IMR-90 (cell line): ENCODE measurements at regions not wholly inside any gene's neighbourhood (a gene's known extent, or its start where the extent isn't known, plus 50 kb on each side); places are given as distances from the start of the nearest gene placed in this dataset.

Experiments
- ATAC-seq: fragments of 200-7000 bp; cut with Tn5 transposase; 2 replicates; pipeline ENCODE4 v1.9.1; 2020; ENCODE audit warnings: low read depth, mild to moderate bottlenecking, moderate library complexity
- BruUV-seq: library from RNA; stranded (reverse); fragments of 400-500 nt; replicated peaks from 2 replicates; lab custom pipeline; 2021; lab: Mats Ljungman, UMichigan
- CTCF ChIA-PET: fragments of 300-600 bp; formaldehyde crosslinking; extraction: SDS; loops from one replicate; lab custom pipeline; 2021; ENCODE audit warnings: antibody characterized with exemption; lab: Yijun Ruan, JAX
- POLR2A ChIA-PET: fragments of 300-600 bp; sonication (Branson Sonifier 250); formaldehyde crosslinking; loops from one replicate; lab custom pipeline; 2022; ENCODE audit warnings: antibody characterized with exemption; ENCODE audit not compliant: unreplicated experiment; lab: Charles Lee
- DNase-seq: peaks from one replicate; pipeline ENCODE4 v3.0.0; 2013
- H2AFZ ChIP-seq: replicated peaks from 2 replicates; pipeline ENCODE3; 2013; ENCODE audit warnings: low read length, mild to moderate bottlenecking; ENCODE audit not compliant: poor library complexity
- H2AK5ac ChIP-seq: 2 replicates; pipeline ENCODE4 v1.6.1; 2013; ENCODE audit warnings: low read depth, low read length, inconsistent platforms
- H2AK9ac ChIP-seq: replicated peaks from 2 replicates; pipeline ENCODE3; 2013; ENCODE audit warnings: mild to moderate bottlenecking, low read depth, low read length, moderate library complexity; ENCODE audit not compliant: poor library complexity
- H2BK120ac ChIP-seq: 2 replicates; pipeline ENCODE4 v1.6.1; 2013; ENCODE audit warnings: low read depth, low read length, inconsistent platforms
- H2BK15ac ChIP-seq: 3 replicates; pipeline ENCODE4 v1.6.1; 2013; ENCODE audit warnings: low read depth, low read length, inconsistent platforms
- H2BK20ac ChIP-seq: 2 replicates; pipeline ENCODE4 v1.6.1; 2013; ENCODE audit warnings: low read depth, mild to moderate bottlenecking, inconsistent platforms, low read length, moderate library complexity
- H2BK5ac ChIP-seq: 2 replicates; pipeline ENCODE4 v1.6.1; 2013; ENCODE audit warnings: mild to moderate bottlenecking, low read depth, low read length, inconsistent platforms; ENCODE audit not compliant: poor library complexity, severe bottlenecking
- H3K14ac ChIP-seq: replicated peaks from 2 replicates; pipeline ENCODE4 v1.6.1; 2013; ENCODE audit warnings: low read depth, low read length, inconsistent platforms
- H3K18ac ChIP-seq: 2 replicates; pipeline ENCODE4 v1.6.1; 2013; ENCODE audit warnings: low read depth, low read length, control low read depth
- H3K23ac ChIP-seq: 2 replicates; pipeline ENCODE4 v1.6.1; 2013; ENCODE audit warnings: low read depth, low read length, inconsistent platforms
- H3K27ac ChIP-seq: 2 replicates; pipeline ENCODE4 v1.5.1; 2013; ENCODE audit warnings: mild to moderate bottlenecking, control low read depth, low read length; ENCODE audit not compliant: insufficient read depth
- H3K27me3 ChIP-seq: 2 replicates; pipeline ENCODE4 v1.6.1; 2013; ENCODE audit warnings: low read length; ENCODE audit not compliant: control insufficient read depth, insufficient read depth
- H3K36me3 ChIP-seq: 2 replicates; pipeline ENCODE4 v1.6.1; 2013; ENCODE audit warnings: low read length, mixed read lengths; ENCODE audit not compliant: control insufficient read depth, insufficient read depth
- H3K4ac ChIP-seq: 2 replicates; pipeline ENCODE4 v1.6.1; 2013; ENCODE audit warnings: low read depth, low read length, inconsistent platforms
- H3K4me1 ChIP-seq: 2 replicates; pipeline ENCODE4 v1.6.1; 2013; ENCODE audit warnings: low read length, mixed read lengths; ENCODE audit not compliant: control insufficient read depth, insufficient read depth
- H3K4me2 ChIP-seq: 2 replicates; pipeline ENCODE4 v1.6.1; 2013; ENCODE audit warnings: low read depth, mild to moderate bottlenecking, control low read depth, low read length, moderate library complexity
- H3K4me3 ChIP-seq: 2 replicates; pipeline ENCODE4 v1.5.1; 2013; ENCODE audit warnings: low read depth, mild to moderate bottlenecking, control low read depth, low read length, moderate library complexity; ENCODE audit not compliant: insufficient read depth
- H3K56ac ChIP-seq: 2 replicates; pipeline ENCODE4 v1.6.1; 2013; ENCODE audit warnings: low read length, inconsistent platforms; ENCODE audit not compliant: insufficient read depth; ENCODE audit errors: extremely low read depth
- H3K79me1 ChIP-seq, 2 experiments: 2 replicates each; pipeline ENCODE4 v1.6.1; 2013; ENCODE audit warnings: low read length in 2 of 2, inconsistent platforms in 1 of 2, low read depth in 1 of 2
- H3K9ac ChIP-seq: 2 replicates; pipeline ENCODE4 v1.6.1; 2013; ENCODE audit warnings: low read depth, low read length, control low read depth
- H3K9me1 ChIP-seq: 2 replicates; pipeline ENCODE4 v1.6.1; 2013; ENCODE audit warnings: low read length, inconsistent platforms; ENCODE audit not compliant: insufficient read depth
- H3K9me3 ChIP-seq: 2 replicates; pipeline ENCODE4 v1.6.1; 2013; ENCODE audit warnings: low read length; ENCODE audit not compliant: control insufficient read depth, insufficient read depth
- H4K20me1 ChIP-seq: 2 replicates; pipeline ENCODE4 v1.6.1; 2013; ENCODE audit warnings: low read length, inconsistent platforms; ENCODE audit not compliant: insufficient read depth
- H4K5ac ChIP-seq: 2 replicates; pipeline ENCODE4 v1.6.1; 2013; ENCODE audit warnings: mild to moderate bottlenecking, low read depth, low read length, control low read depth
- H4K8ac ChIP-seq, 2 experiments: 2 replicates each; pipeline ENCODE4 v1.6.1; 2013; ENCODE audit warnings: low read depth in 2 of 2, low read length in 2 of 2, control low read depth in 1 of 2, inconsistent platforms in 1 of 2
- H4K91ac ChIP-seq: 2 replicates; pipeline ENCODE4 v1.6.1; 2013; ENCODE audit warnings: low read depth, low read length, inconsistent platforms; ENCODE audit not compliant: insufficient read depth
- MXI1 ChIP-seq: IDR thresholded peaks from 2 replicates; pipeline ENCODE4 v1.6.1; 2012; ENCODE audit warnings: low read depth, mild to moderate bottlenecking, low read length, moderate library complexity, borderline replicate concordance
- RAD21 ChIP-seq: IDR thresholded peaks from 2 replicates; pipeline ENCODE4 v1.6.1; 2012; ENCODE audit warnings: low read length, improper control_type of control experiment
- RCOR1 ChIP-seq: IDR thresholded peaks from 2 replicates; pipeline ENCODE4 v1.6.1; 2012; ENCODE audit warnings: mild to moderate bottlenecking, low read length, improper control_type of control experiment; ENCODE audit not compliant: insufficient replicate concordance
- SMC3 ChIP-seq: fragments of 150-350 bp; IDR thresholded peaks from 2 replicates; pipeline ENCODE4 v1.6.1; 2016; ENCODE audit warnings: low read depth, mild to moderate bottlenecking, antibody characterized with exemption, low read length, moderate library complexity
- WGBS, 2 experiments: methylation state at CpG; one replicate each; pipeline versions ENCODE4 v1.1.5 to v1.1.7; 2013; ENCODE audit warnings: missing lambda C conversion rate in 2 of 2; ENCODE audit not compliant: insufficient read length in 1 of 2; ENCODE audit errors: extremely low coverage in 2 of 2; 5-methylcytosine and 5-hydroxymethylcytosine counted together
- dilution Hi-C: fragments of 300-500 bp; cut with HindIII; formaldehyde crosslinking; loops from one replicate; pipeline ENCODE4 v1.14.3; 2018; ENCODE audit warnings: low sequenced_read_pairs; ENCODE audit not compliant: unreplicated experiment
- in situ Hi-C: fragments of 300-500 bp; cut with MboI; formaldehyde crosslinking; loops from 3 replicates; pipeline ENCODE4 v1.14.3; 2019; ENCODE audit warnings: low sequenced_read_pairs, inconsistent platforms, mixed read lengths
- intact Hi-C: fragments of 100-400 bp; cut with micrococcal nuclease; formaldehyde crosslinking; loops from 2 replicates; pipeline ENCODE4 v1.10.0; 2022

DNA sequence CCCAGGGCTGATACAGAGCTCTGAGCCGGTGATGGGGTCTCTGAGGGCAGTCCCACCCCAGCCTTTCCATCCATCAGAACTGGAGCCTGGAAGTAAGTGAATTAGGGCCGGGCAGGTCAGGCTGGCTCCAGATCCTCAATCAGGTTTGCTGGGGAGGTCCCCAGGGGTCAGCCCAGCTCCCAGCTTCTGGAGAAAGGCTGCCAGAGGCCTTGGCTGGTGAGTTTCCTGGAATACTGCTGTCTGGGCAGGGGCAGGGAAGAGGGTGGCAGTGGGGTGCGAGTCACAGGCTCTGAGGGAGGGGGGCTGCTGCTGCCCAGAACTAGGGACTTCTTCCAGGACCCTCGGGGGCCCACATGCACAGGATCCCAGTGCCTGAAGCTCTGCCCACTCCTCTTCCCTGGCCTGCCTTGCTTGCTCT is 200.6 kb upstream of the MVB12B start:
- BruUV-seq = no TSS peak
- H2BK5ac ChIP-seq = no peak overlapping the region
- no peak overlapping the region for H3K56ac ChIP-seq
- no peak overlapping the region for H4K8ac ChIP-seq
- DNase-seq (no peak), ATAC-seq (no peak)
- H3K9ac ChIP-seq = no peak overlapping the region
- dilution Hi-C loops = no loop called here
- H4K91ac ChIP-seq = no peak overlapping the region
- no peak overlapping the region for H2BK120ac ChIP-seq
- H4K5ac ChIP-seq = no peak overlapping the region
- no peak overlapping the region for H3K4me3 ChIP-seq
- no peak overlapping the region for H2AFZ ChIP-seq
- H3K27me3 ChIP-seq = peaks cover 27% of the 10 kb centered on the region
- H3K14ac ChIP-seq = no peak overlapping the region
- no peaks in the 10 kb centered on the region for H4K20me1 ChIP-seq
- no peak overlapping the region for H3K4ac ChIP-seq
- POLR2A ChIA-PET = no interaction called here
- H3K4me2 ChIP-seq = no peak overlapping the region
- CTCF ChIA-PET = no interaction called here
- H3K9me3 ChIP-seq = 0 out of 2 replicates have a peak, but pooled peaks cover 3% of the 10 kb centered on the region
- H3K23ac ChIP-seq = no peak overlapping the region
- no peak overlapping the region for H3K18ac ChIP-seq
- no peak overlapping the region for H2BK15ac ChIP-seq
- no peaks in the 10 kb centered on the region for H3K36me3 ChIP-seq
- no peak overlapping the region for H2AK9ac ChIP-seq
- no peaks in the 10 kb centered on the region for H3K79me1 ChIP-seq
- no peak overlapping the region for H2BK20ac ChIP-seq
- in situ Hi-C loops = no loop called here
- no CpG with 5 or more reads among the region's 4 CpGs for WGBS, 2 experiments
- H2AK5ac ChIP-seq = no peak overlapping the region
- no peaks in the 10 kb centered on the region for H3K9me1 ChIP-seq
- H3K27ac ChIP-seq = no peak overlapping the region
- H3K4me1 ChIP-seq = no peaks in the 10 kb centered on the region
- TF ChIP-seq SMC3 = no peak
- TF ChIP-seq RCOR1 = no peak
- no peak for TF ChIP-seq MXI1
- no peak for TF ChIP-seq RAD21
- intact Hi-C loops = no loop called here
